CD4-positive, alpha-beta memory T cell (primary cell): ENCODE measurements at regions not wholly inside any gene's neighbourhood (a gene's known extent, or its start where the extent isn't known, plus 50 kb on each side); places are given as distances from the start of the nearest gene placed in this dataset.
"Not testable (repeated sequence)": the region's sequence is repeated elsewhere in the genome, so short reads cannot be mapped to it uniquely, and the experiment has no call there.

ENCODE experiments used
- CTCF ChIA-PET: fragments of 350-600 bp; sonication (Branson Sonifier 250); formaldehyde crosslinking; loops from one replicate; lab custom pipeline; 2021; ENCODE audit warnings: inconsistent platforms; ENCODE audit not compliant: partially characterized antibody; lab: Charles Lee
- POLR2A ChIA-PET: fragments of 350-600 bp; sonication (Branson Sonifier 250); formaldehyde crosslinking; loops from one replicate; lab custom pipeline; 2021; ENCODE audit not compliant: partially characterized antibody; lab: Charles Lee
- DNase-seq, 5 donors: peaks; one replicate each; pipeline versions ENCODE4 v3.0.0 to v3.0.0-alpha.2; 2020 to 2022; ENCODE audit warnings: mixed read lengths in 1 of 5
- H3K27ac ChIP-seq: one replicate; pipeline ENCODE4 v1.7.0; 2013; ENCODE audit warnings: low read depth, low read length
- H3K27me3 ChIP-seq: 2 replicates; pipeline ENCODE4 v1.7.0; 2013; ENCODE audit warnings: mild to moderate bottlenecking, low read length, moderate library complexity; ENCODE audit not compliant: insufficient read depth
- H3K36me3 ChIP-seq: 2 replicates; pipeline ENCODE4 v1.7.0; 2013; ENCODE audit warnings: mild to moderate bottlenecking, low read length, moderate library complexity; ENCODE audit not compliant: insufficient read depth
- H3K4me1 ChIP-seq: 2 replicates; pipeline ENCODE4 v1.7.0; 2013; ENCODE audit warnings: mild to moderate bottlenecking, low read length, moderate library complexity; ENCODE audit not compliant: insufficient read depth
- H3K4me3 ChIP-seq, 2 donors: one replicate each; pipeline ENCODE4 v1.7.0; 2013; ENCODE audit warnings: low read length in 2 of 2, mild to moderate bottlenecking in 1 of 2
- H3K9me3 ChIP-seq, 2 donors: one replicate each; pipeline ENCODE4 v1.7.0; 2013; ENCODE audit warnings: low read length in 2 of 2, control low read depth in 1 of 2; ENCODE audit not compliant: control insufficient read depth in 1 of 2
- H3K27ac Mint-ChIP-seq, 7 donors: one replicate each; pipeline ENCODE4 v1.8.0; 2020 to 2021; ENCODE audit warnings: mixed read lengths in 7 of 7, mild to moderate bottlenecking in 6 of 7, inconsistent platforms in 3 of 7, moderate library complexity in 3 of 7
- H3K27me3 Mint-ChIP-seq, 2 donors: one replicate each; pipeline ENCODE4 v1.8.0; 2020 to 2021; ENCODE audit warnings: mixed read lengths in 2 of 2
- H3K36me3 Mint-ChIP-seq, 2 donors: one replicate each; pipeline ENCODE4 v1.8.0; 2020 to 2021; ENCODE audit warnings: mixed read lengths in 2 of 2, inconsistent platforms in 1 of 2, mild to moderate bottlenecking in 1 of 2
- H3K4me1 Mint-ChIP-seq, 4 donors: one replicate each; pipeline ENCODE4 v1.8.0; 2020 to 2021; ENCODE audit warnings: mixed read lengths in 4 of 4, mild to moderate bottlenecking in 1 of 4
- H3K4me3 Mint-ChIP-seq, 8 donors: one replicate each; pipeline ENCODE4 v1.8.0; 2020 to 2021; ENCODE audit warnings: mixed read lengths in 8 of 8, mild to moderate bottlenecking in 7 of 8, moderate library complexity in 6 of 8, inconsistent platforms in 3 of 8
- H3K9me3 Mint-ChIP-seq, 8 donors: one replicate each; pipeline ENCODE4 v1.8.0; 2020 to 2021; ENCODE audit warnings: mixed read lengths in 8 of 8, mild to moderate bottlenecking in 5 of 8, inconsistent platforms in 3 of 8, moderate library complexity in 1 of 8
- intact Hi-C: fragments of 100-400 bp; cut with micrococcal nuclease; formaldehyde crosslinking; loops from one replicate; pipeline ENCODE4 v1.15.1; 2023

DNA sequence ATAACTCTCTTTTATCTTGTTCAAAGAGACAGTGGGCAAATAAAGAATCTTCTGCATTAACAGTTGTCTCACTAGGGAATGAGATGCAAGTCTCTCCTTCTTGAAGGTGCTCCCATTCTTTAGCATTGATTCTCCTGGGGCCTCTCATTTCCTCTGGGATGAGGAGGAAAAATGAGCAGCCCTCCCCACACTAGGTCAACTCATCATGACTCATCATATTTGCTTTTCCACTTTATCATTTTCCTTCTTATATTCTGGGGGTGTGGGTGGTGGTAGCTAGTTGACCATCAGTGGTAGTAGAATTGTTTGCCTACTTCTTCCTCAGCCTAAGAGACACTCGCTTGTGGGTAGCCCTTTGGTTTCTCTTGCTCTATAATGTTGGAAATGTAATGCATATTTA lies 182.0 kb upstream of the C1orf87 start:
- Mint-ChIP-seq H3K36me3 (no peaks in the 10 kb centered on the region), H3K4me3 (no peak overlapping the region), H3K27ac (no peak overlapping the region), H3K9me3 (peaks cover 0 to 8% (median 0%) of the 10 kb centered on the region in 8 donors), H3K27me3 (peaks cover 0 to 1% of the 10 kb centered on the region in 2 donors), H3K4me1 (no peaks in the 10 kb centered on the region)
- POLR2A ChIA-PET, result no interaction called here
- H3K4me3 ChIP-seq, result no peak overlapping the region
- no peak overlapping the region for H3K27ac ChIP-seq
- CTCF ChIA-PET, result no interaction called here
- no peaks in the 10 kb centered on the region for H3K4me1 ChIP-seq
- H3K27me3 ChIP-seq, result no peaks in the 10 kb centered on the region
- intact Hi-C loops, result no loop called here
- no peak for DNase-seq
- no peaks in the 10 kb centered on the region for H3K9me3 ChIP-seq
- no peaks in the 10 kb centered on the region for H3K36me3 ChIP-seq

DNA sequence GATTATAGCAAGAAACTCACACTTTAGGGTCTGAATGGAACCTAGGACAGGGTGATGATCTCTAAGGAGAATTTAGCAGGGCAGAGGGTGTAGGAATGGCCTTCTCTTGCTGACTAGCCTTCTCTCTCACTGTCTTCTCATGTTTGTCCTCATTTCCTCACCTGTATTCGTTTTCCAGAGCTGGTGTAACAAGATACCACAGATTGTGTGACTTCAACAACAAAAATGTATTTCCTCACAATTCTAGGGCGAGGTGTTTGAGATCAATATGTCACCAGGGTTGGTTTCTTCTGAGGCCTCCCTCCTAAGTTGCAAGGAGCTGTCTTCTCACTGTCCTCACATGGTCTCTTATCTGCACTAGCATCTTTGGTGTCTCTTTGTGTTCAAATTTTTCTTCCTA lies 177.9 kb upstream of the C1orf87 start:
- Histone ChIP-seq H3K36me3 (no peaks in the 10 kb centered on the region), H3K27ac (no peak overlapping the region), H3K4me3 (no peak overlapping the region), H3K4me1 (no peaks in the 10 kb centered on the region), H3K27me3 (no peaks in the 10 kb centered on the region), H3K9me3 (no peaks in the 10 kb centered on the region)
- POLR2A ChIA-PET, result no interaction called here
- no peak for DNase-seq
- Mint-ChIP-seq H3K27ac (no peak overlapping the region), H3K27me3 (no peaks in the 10 kb centered on the region), H3K4me3 (no peak overlapping the region), H3K36me3 (no peaks in the 10 kb centered on the region), H3K9me3 (peaks cover 0 to 8% (median 1%) of the 10 kb centered on the region in 8 donors), H3K4me1 (no peaks in the 10 kb centered on the region)
- intact Hi-C loops, result no loop called here
- CTCF ChIA-PET, result no interaction called here

DNA sequence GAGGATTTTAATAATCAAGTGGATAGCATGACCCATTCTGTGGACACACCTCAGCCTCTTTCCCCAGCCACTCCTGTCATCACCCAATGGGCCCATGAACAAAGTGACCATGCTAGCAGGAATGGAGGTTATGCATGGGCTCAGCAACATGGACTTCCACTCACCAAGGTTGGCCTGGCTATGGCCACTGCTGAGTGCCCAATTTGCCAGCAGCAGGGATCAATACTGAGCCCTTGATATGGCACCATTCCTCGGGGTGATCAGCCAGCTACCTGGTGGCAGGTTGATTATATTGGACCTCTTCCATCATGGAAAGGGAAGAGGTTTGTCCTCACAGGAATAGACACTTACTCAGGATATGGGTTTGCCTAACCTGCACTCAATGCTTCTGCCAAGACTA lies 173.9 kb upstream of the C1orf87 start:
- H3K27me3 Mint-ChIP-seq, H3K4me3 Mint-ChIP-seq, H3K4me1 Mint-ChIP-seq, H3K27ac Mint-ChIP-seq, CTCF ChIA-PET, H3K4me1 ChIP-seq, DNase-seq, H3K4me3 ChIP-seq, H3K9me3 Mint-ChIP-seq, intact Hi-C loops, H3K27me3 ChIP-seq, H3K9me3 ChIP-seq, H3K36me3 ChIP-seq, H3K36me3 Mint-ChIP-seq, H3K27ac ChIP-seq, POLR2A ChIA-PET: not testable (repeated sequence)

DNA sequence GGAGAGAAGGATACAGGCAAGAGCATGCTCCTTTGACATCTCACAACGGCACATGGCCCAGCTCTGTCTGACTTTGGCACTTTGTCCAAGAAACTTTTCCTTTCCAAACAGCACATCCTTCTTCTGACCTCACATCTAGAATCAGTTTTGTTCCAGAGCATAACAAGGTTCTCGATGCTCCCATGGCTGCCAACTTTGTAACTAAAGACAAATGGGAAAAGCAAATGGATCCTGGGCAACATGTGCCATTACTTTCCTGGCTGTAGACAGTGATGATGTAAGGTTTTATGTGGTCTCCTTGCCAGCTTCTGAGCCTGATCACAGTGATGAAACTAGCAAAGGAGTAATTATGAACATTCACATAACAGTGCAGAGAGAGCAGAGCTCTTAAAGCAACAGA lies 171.8 kb upstream of the C1orf87 start:
- H3K27ac ChIP-seq, result no peak overlapping the region

DNA sequence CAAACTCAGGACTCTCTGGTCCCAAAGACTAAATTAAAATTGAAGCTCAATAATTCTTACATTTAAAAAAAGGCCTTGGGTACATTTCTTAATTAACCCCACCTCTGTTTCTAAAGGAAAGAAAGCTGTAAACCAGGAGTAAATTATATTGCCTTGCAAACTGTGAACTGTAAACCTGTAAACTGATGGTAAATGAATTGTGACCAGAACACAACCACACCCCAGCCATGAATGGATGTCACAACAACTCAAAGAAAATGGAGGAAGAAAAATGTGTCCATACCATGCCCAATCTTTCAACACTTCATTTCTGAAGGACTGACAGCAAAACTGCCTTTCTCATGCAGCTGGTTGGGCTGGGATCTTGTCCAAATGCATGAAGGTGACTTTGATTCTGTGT lies 171.3 kb upstream of the C1orf87 start:
- H3K4me1 ChIP-seq, result no peaks in the 10 kb centered on the region
- no peaks in the 10 kb centered on the region for H3K9me3 ChIP-seq
- no peaks in the 10 kb centered on the region for H3K36me3 Mint-ChIP-seq
- no peak overlapping the region for H3K27ac ChIP-seq
- H3K27me3 Mint-ChIP-seq, result no peaks in the 10 kb centered on the region
- H3K27me3 ChIP-seq, result no peaks in the 10 kb centered on the region
- H3K9me3 Mint-ChIP-seq, result peaks cover 0 to 8% (median 2%) of the 10 kb centered on the region in 8 donors
- no peak overlapping the region for H3K27ac Mint-ChIP-seq
- no peaks in the 10 kb centered on the region for H3K4me1 Mint-ChIP-seq
- intact Hi-C loops, result no loop called here
- no peak overlapping the region for H3K4me3 ChIP-seq
- H3K36me3 ChIP-seq, result no peaks in the 10 kb centered on the region
- POLR2A ChIA-PET, result no interaction called here
- no peak overlapping the region for H3K4me3 Mint-ChIP-seq
- no peak for DNase-seq
- CTCF ChIA-PET, result no interaction called here

More for the DNA sequence above, 171.8 kb upstream of the C1orf87 start:
- ChIA-PET CTCF (no interaction called here), POLR2A (no interaction called here)
- Histone ChIP-seq H3K4me3 (no peak overlapping the region), H3K27me3 (no peaks in the 10 kb centered on the region), H3K36me3 (no peaks in the 10 kb centered on the region), H3K9me3 (no peaks in the 10 kb centered on the region), H3K4me1 (no peaks in the 10 kb centered on the region)
- intact Hi-C loops, result no loop called here
- DNase-seq, result no peak
- H3K36me3 Mint-ChIP-seq, result no peaks in the 10 kb centered on the region
- no peaks in the 10 kb centered on the region for H3K27me3 Mint-ChIP-seq
- H3K4me3 Mint-ChIP-seq, result no peak overlapping the region
- no peaks in the 10 kb centered on the region for H3K4me1 Mint-ChIP-seq
- peaks cover 0 to 8% (median 2%) of the 10 kb centered on the region in 8 donors for H3K9me3 Mint-ChIP-seq
- H3K27ac Mint-ChIP-seq, result no peak overlapping the region

DNA sequence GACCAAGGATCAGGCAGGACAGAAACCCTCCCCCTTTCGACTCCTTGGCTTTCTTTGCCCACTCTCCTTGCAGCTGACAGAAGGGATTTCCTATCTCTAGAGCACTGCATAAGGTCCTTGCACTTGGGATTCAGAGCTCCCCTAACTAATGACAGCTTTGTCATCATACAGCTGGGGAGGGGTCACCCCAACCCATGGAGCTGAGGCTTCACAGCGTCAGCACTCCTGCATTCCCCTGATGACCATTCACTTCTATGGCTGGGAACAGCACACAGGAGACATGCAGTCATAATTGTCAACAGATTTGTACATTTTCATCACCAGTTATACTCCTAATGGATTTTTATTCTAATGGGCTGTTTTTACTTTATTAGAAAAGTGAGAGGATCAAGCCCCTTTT lies 161.7 kb upstream of the C1orf87 start:
- H3K27ac ChIP-seq, result no peak overlapping the region
- POLR2A ChIA-PET, result no interaction called here
- no peak overlapping the region for H3K4me3 ChIP-seq
- Mint-ChIP-seq H3K4me1 (no peaks in the 10 kb centered on the region), H3K27me3 (no peaks in the 10 kb centered on the region), H3K36me3 (no peaks in the 10 kb centered on the region), H3K9me3 (peaks cover 0 to 3% (median 0%) of the 10 kb centered on the region in 8 donors), H3K27ac (no peak overlapping the region), H3K4me3 (no peak overlapping the region)
- CTCF ChIA-PET, result no interaction called here
- no peaks in the 10 kb centered on the region for H3K4me1 ChIP-seq
- no peak for DNase-seq
- no peaks in the 10 kb centered on the region for H3K9me3 ChIP-seq
- H3K36me3 ChIP-seq, result no peaks in the 10 kb centered on the region
- no peaks in the 10 kb centered on the region for H3K27me3 ChIP-seq
- intact Hi-C loops, result no loop called here

DNA sequence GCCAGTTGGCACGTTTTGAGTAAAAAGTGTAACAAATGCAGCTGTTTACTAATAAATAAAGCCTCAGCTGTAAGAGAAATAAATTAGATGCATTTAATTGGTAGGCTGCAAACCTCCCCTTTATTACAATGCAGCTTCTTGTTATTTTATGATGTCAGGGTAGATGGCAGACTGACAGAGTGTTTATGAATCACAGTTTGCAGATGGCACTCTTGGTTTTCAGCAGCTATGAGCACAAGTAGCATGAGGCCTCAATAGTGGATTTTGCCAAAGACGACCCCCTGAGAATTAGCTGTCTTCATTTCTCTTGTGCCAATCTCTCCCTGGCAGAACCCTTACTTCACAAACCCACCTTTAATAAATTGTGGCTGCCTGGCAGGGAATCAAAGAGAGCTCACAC lies 161.2 kb upstream of the C1orf87 start:
- DNase-seq, result no peak
- POLR2A ChIA-PET, result no interaction called here
- CTCF ChIA-PET, result no interaction called here
- H3K27me3 ChIP-seq, result no peaks in the 10 kb centered on the region
- Mint-ChIP-seq H3K27ac (no peak overlapping the region), H3K4me3 (no peak overlapping the region), H3K27me3 (no peaks in the 10 kb centered on the region), H3K9me3 (peaks cover 0 to 3% (median 0%) of the 10 kb centered on the region in 8 donors), H3K4me1 (no peaks in the 10 kb centered on the region), H3K36me3 (no peaks in the 10 kb centered on the region)
- H3K9me3 ChIP-seq, result no peaks in the 10 kb centered on the region
- no peaks in the 10 kb centered on the region for H3K36me3 ChIP-seq
- H3K4me3 ChIP-seq, result no peak overlapping the region
- intact Hi-C loops, result no loop called here
- H3K27ac ChIP-seq, result no peak overlapping the region
- H3K4me1 ChIP-seq, result no peaks in the 10 kb centered on the region

DNA sequence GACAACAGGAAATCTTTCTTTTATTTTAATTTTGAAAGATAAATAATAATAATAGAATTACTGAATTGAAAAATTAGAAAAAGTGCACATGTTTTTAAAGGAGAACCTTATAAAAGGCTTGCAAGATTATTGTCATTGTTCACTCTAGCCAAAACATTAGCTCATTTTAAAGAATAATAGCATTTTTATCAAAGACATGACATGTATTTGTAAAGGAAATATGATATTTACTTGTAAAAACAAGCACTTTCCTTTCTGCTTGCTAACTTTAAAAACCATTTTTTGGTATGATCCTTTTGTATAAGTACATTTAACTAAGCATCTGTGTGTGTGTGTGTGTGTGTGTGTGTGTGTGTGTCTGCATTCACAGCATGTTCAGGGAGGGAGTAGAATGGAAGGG lies 156.3 kb upstream of the C1orf87 start:
- no peak overlapping the region for H3K27ac ChIP-seq
- intact Hi-C loops, result no loop called here
- POLR2A ChIA-PET, result no interaction called here
- CTCF ChIA-PET, result no interaction called here
- no peaks in the 10 kb centered on the region for H3K36me3 Mint-ChIP-seq
- H3K27me3 Mint-ChIP-seq, result no peaks in the 10 kb centered on the region
- H3K4me1 ChIP-seq, result no peaks in the 10 kb centered on the region
- DNase-seq, result no peak
- H3K9me3 Mint-ChIP-seq, result peaks cover 0 to 3% (median 0%) of the 10 kb centered on the region in 8 donors
- H3K27ac Mint-ChIP-seq, result no peak overlapping the region
- H3K4me3 ChIP-seq, result no peak overlapping the region
- H3K36me3 ChIP-seq, result no peaks in the 10 kb centered on the region
- no peaks in the 10 kb centered on the region for H3K9me3 ChIP-seq
- no peaks in the 10 kb centered on the region for H3K4me1 Mint-ChIP-seq
- no peaks in the 10 kb centered on the region for H3K27me3 ChIP-seq
- no peak overlapping the region for H3K4me3 Mint-ChIP-seq
